ENCODE measurements at regions not wholly inside any gene's neighbourhood (a gene's known extent, or its start where the extent isn't known, plus 50 kb on each side); places are given as distances from the start of the nearest gene placed in this dataset.
"Not testable (repeated sequence)": the region's sequence is repeated elsewhere in the genome, so short reads cannot be mapped to it uniquely, and the experiment has no call there.

DNA sequence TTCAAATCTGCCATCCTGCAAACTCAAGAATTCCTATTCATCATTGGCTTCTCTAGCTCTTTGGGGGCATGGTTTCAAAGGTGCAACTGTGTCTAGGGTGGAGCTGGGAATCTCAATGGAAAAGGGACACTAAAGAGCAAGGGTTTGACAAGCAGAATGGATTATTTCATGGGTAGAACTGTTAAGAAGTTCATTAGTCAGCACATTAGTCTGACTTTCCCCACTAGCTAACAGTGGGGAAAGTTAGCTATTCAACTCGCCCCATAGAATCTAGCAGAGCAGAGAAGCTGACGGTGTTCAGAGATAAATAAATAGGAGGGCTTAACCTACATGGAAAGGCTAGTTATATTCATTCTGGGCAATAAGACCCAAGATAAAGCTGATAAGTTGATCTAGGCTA lies 153.9 kb downstream of the EMP1 start:
- DNase-seq (ENCODE audit: low spot score): no peak

DNA sequence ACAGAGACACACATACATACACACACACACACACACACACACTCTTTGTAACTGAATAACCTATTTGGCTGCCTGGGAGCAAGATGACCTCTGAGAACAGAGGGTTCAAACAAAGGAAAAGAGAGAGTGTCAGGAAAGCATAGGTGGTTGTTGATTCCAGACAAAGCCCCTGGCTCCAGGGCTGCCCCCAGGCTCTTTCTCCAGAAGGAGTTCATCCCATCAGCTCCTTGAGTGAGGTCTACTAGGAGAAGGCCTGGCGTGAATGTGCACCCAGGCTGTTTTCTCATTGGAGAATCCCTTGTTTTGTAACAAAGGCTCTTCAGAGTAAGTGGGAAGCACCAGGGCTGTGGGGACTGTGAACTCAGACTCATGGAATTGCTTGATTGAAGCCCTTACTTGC lies 151.9 kb downstream of the EMP1 start:
- no peak for DNase-seq (ENCODE audit: low spot score)

DNA sequence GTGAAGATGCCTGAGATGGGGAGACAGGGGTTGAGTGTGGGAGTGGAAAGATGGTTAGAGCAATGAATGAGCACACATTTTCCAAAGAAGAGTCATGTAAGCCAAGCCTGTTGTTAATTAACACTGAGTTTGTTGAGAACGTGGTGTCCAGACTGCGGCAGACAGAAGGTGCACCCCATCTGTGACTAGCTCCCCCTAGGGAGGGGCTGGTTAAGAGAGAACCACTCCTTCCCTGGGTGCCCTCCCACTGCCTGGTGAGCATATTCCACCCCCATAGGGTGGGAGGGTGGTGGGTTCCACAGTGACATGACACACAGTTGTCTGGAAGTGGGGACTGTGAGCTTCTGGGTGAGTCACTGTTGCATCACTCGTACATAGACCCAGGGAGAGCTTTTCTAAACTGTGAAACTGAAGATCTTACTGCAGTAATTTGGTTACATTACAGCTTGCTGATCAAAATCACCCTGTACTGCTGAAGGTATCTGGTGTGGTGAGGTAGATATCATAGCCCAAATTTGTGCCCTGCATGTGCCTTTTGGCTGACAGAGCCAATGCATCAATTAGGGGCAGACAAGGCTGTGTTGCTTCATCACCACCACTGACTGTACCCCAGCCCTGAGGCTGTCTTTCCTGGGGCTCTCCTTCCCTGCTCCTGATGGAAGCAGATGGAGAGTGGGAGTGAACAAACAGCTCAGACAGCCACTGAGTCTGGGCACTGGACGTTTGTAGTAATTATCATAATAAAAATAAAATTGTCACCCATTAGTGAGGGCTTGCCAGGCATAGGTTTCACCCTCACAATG lies 150.9 kb downstream of the EMP1 start:
- no peak for DNase-seq (ENCODE audit: low spot score)

- no peak for DNase-seq (ENCODE audit: low spot score)
These were observed 149.2 kb downstream of the EMP1 start for GRCh38 chr12:13345722-13346121.

DNA sequence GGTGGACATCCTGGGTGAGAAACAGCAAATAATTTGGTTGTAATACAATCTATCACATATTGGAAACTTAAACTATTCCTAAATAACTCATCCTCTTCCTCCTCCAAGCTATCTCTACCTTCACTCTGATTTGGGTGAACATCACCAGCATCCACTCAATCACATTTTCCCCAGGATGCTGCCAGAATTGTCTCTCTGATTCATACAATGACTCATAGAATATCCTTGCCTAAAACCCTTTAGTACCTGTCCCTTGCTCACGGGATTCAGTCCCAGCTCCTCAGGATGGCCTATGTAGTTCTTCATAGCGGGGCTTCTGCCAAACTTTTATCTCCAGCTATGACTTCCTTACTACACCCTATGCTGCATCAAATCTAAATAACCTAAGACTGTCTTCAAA lies 146.8 kb downstream of the EMP1 start:
- no peak for DNase-seq (ENCODE audit: low spot score)

DNA sequence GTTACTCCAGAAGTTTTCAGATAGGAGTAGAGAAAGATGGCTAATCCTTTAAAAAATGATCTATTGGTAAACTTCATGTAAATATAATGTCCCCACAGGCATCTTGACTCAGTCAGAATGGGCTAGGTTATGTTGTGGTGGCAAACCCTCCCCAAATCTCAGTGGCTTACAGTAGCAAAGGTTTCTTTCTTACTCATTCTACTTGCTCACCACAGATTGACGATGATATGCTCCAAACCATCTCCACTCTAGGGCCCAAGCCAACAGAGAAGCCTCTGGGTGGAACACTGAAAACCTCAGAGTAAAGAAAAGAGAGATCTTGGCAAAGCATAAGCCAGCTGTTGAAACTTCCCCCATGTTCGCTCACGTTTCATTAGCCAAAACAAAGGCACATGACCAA lies 146.4 kb downstream of the EMP1 start:
- no peak for DNase-seq (ENCODE audit: low spot score)

DNA sequence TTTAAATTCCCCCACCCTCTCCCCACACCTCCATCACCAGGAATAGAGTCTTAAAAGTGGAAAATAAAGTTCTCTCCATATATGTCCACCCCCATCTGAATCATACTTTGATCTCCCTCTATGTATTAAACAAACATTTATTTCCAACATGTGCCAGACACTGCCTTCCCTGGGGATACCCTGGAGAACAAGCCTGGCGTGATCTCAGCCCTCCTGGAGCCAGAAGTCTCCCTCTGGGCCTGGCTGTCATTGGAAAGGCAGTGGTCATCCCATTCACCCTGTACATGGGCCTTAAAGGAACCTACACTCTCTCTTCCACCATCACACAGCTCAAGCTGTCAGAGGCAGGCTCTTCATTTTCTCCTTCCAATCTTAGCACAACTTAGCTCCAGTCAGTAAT lies 143.6 kb downstream of the EMP1 start:
- no peak for DNase-seq (ENCODE audit: low spot score)

DNA sequence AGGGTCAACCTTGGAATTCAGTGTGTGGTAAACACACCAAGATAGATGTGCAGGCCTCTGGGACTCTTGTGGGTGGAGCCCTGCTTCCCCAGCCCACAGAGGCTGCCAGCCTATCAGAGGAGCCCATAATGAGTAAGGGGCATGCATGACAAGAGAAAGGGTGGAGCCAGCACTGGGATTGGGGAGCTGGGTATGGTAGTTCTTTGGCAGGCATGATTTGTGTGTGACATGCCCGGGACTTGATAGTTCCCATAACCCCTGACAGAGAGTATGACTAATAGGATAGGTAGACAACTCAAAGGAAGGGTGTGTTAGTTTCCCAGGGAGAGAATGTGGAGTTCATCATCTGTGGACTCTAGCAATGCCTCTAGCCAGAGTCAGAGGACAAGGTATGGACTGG lies 143.0 kb downstream of the EMP1 start:
- no peak for DNase-seq (ENCODE audit: low spot score)

DNA sequence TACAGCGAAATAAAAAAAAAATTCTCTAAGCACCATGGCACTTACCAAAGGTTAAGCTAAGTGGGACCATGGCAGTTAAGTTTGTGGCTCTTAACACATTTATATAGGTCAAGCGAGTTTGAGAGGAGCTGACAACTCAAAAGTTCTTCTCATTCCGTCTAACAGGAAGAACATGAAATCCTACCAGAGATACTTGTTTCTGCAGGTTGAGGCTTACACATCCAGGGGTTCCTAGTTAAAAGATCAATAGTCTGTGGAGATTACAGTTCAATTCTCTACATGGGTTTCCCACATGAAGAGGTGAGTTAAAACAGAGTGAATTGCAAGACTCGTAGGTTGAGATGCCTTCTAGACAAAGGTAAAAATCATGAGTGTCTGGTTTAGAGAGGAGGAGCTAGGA lies 142.6 kb downstream of the EMP1 start:
- DNase-seq (ENCODE audit: low spot score): no peak

GRCh38 chr12:13337791-13338190 lies 141.3 kb downstream of the EMP1 start:
- DNase-seq (ENCODE audit: low spot score): no peak

DNA sequence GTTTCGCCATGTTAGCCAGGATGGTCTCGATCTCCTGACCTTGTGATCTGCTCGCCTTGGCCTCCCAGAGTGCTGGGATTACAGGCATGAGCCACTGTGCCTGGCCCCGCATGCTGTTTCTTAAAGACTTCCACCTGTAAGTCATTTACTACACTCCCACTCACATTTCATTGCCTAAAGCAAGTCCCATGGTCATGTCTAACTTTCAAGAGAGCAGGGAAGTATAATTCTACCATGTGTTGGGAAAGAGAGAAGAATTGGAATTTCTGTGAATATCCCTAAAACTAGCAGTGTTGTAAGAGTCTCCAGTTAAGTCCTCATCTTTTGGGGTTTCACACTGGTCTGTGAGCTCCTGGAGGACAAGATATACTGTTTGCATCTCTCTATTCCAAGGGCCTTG lies 139.7 kb downstream of the EMP1 start:
- no peak for DNase-seq (ENCODE audit: low spot score)

DNA sequence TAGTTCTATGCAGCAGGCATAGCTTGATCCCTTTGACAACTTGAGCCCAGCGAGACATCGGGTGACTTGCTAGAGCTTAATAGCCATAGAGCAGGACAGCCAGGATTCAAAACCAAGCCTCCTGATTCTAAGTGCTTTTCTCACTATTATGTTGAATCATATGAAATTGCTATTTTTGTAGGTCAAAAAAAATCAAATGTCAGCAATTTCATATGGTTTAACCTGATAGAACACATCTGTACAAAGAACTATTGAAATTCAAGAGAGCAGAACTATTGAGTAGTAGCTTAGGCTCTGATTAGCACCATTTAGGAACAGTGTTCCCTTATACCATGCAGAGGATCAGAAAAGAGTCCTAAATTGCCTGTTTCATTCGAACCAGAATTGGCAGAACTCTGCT lies 132.0 kb downstream of the EMP1 start:
- DNase-seq (ENCODE audit: low spot score): no peak

GRCh38 chr12:13326076-13326475 lies 129.6 kb downstream of the EMP1 start:
- DNase-seq (ENCODE audit: low spot score): no peak

DNA sequence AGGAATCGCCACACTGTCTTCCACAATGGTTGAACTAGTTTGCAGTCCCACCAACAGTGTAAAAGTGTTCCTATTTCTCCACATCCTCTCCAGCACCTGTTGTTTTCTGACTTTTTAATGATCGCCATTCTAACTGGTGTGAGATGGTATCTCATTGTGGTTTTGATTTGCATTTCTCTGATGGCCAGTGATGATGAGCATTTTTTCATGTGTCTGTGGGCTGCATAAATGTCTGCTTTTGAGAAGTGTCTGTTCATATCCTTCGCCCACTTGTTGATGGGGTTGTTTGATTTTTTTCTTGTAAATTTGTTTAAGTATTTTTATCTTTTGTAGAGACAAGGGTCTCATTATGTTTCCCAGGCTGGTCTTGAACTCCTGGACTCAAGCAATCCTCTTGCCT lies 128.5 kb downstream of the EMP1 start:
- not testable (repeated sequence) for DNase-seq (ENCODE audit: low spot score)

GRCh38 chr12:13318231-13319015 lies 121.9 kb downstream of the EMP1 start:
- DNase-seq (ENCODE audit: low spot score): no peak

DNA sequence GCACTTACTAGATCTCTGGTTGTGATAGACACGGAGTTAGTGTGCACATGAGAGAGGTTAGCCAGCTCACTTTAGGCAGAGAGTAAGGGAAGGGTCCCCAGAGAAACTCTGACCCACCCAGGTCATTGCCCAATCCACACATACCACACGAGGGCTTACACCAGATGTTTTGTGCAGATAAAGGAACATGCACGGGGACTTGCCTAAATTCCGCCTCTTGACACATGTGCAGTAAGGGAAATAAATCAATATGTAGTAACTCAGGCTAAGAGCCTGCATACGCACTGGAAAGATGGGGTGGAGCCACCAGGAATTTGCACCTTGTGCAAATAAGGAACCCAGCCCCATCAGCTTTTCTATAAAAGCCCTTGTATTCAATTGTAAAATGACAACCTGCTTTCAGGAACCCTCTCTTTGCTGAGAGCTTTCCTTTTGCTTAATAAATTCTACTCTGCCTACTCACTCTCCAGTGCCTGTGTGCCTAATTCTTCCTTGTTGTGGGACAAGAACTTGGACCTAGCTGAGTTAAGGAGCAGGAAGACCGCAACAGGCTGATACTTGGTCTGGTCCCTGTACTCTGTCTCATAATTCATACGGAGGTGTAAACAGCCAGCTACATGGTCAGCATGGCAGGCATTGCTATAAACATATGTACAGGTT lies 120.2 kb downstream of the EMP1 start:
- DNase-seq (ENCODE audit: low spot score): no peak

DNA sequence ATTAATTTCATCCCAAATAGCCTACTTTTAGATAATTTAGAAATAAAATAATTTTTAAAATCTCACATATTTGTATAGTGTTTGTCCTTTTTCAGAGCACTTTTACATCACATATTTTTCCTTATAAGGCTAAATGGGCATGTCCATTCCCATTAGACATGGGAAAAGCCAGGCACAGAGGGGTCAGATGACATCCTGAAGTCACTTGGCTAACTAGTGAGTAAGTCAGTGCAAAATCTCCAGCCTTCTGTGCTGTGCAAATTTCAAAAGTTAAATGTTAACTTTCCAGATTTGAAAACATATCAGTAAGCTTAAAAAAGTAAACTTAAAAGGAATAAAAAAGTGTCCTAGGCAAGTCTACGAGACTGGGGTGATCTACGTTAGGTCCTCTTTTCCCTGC lies 117.4 kb downstream of the EMP1 start:
- DNase-seq (ENCODE audit: low spot score): no peak

DNA sequence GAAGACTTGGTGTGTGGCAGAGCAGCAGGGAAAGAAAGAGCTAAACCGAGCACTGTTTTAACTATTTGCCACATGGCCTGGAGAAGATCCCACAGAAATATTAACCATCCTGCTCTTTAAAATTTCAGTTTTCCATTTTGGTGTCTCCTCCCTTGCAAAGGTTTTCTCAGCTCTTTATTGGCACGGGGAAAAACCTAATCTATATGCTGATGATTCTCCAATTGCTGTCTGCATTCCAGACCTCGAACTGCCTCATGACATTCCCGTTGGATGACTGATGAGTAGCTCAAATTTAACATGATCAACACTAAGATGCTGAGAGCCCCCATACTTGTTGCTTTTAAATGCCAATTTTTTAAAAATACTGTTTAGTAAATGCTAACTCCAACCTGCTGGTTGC lies 115.0 kb downstream of the EMP1 start:
- DNase-seq (ENCODE audit: low spot score): no peak

GRCh38 chr12:13307143-13307816 lies 110.8 kb downstream of the EMP1 start:
- no peak for DNase-seq (ENCODE audit: low spot score)

DNA sequence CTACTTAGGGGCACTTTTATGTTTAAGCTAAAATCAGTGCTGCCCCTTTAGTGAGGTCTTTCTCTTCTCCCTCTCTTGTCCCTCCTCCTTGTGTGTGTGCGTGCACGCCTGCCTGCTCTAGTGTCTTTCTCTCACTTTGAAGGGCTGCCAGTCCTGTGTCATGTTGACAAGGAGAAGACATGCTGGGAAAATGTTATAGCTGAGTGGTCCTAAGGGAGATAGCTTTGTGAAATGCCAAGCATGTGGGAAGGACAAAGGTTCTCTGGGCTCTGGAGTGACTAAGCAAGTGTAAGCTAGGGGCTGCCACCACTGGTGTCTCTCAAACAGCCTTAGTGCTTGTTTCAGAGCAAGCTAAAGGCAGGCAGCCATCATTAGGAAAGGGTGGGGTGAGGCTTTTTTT lies 108.4 kb downstream of the EMP1 start:
- DNase-seq (ENCODE audit: low spot score): no peak

- DNase-seq (ENCODE audit: low spot score): no peak
These were observed 102.9 kb downstream of the EMP1 start for GRCh38 chr12:13299457-13299856.

DNA sequence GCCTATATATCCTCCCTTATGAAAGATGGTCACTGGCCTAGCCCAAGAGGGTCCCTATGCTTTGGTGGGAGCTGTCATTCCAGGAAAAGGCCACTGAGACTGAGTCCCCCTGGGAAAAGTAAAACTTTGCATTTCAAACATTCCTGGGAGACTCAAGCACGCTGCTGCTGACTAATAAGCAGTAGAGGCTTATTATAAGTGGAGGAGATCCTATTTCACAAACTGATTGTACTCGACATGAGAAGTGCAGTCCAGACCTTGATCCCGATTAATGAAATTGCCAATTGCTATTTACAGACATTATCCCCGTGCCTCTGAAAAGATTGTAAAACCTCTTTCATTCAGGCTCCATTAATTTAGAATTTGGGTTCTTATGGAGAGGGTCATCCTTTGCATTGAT lies 96.6 kb downstream of the EMP1 start:
- no peak for DNase-seq (ENCODE audit: low spot score)
